Activated T-cell treated with anti-CD3 and anti-CD28 coated beads for 4 hours (primary cell): ENCODE measurements at regions not wholly inside any gene's neighbourhood (a gene's known extent, or its start where the extent isn't known, plus 50 kb on each side); places are given as distances from the start of the nearest gene placed in this dataset.

Experiments
- DNase-seq: peaks from one replicate; pipeline ENCODE4 v3.0.0-alpha.2; 2020

DNA sequence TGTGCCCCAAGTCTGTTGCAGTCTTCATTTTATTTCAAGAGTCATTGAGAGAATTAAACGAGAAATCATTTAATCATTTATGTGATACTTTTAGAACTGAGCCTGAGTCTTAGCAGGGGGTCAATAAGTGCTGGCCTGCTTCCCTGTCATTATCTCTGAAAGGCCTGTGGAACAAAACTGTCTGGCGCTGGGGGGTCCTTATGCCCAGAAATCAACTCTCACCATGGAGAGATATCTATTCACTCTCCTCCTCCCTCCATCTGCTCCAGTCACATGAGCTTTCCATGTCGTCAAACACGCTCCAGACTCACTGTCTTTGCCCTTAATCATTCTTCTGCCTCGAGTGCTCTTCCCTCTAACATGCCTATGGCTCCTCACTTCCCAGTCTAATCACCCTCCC lies 136.8 kb downstream of the ESM1 start:
- no peak for DNase-seq

DNA sequence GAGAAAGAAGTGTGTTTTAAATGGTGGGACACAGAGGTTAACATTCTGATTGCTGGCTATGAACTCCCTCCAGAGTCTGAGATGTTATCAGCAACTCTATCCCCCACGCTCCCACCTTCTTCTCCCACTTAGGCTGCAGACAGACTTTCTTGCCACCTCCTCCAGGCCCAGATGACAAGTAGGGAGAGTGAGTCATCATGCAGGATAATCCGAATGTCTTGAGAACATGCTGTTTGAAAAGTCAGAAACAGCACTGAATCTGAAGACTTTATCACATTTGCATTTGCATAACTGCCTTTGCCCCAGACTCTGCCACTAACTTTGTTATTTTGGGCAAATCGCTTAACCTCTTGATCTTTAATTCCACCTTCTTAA lies 139.8 kb downstream of the ESM1 start:
- DNase-seq: no peak

GRCh38 chr5:54844905-54845566 lies 140.4 kb downstream of the ESM1 start:
- no peak for DNase-seq

DNA sequence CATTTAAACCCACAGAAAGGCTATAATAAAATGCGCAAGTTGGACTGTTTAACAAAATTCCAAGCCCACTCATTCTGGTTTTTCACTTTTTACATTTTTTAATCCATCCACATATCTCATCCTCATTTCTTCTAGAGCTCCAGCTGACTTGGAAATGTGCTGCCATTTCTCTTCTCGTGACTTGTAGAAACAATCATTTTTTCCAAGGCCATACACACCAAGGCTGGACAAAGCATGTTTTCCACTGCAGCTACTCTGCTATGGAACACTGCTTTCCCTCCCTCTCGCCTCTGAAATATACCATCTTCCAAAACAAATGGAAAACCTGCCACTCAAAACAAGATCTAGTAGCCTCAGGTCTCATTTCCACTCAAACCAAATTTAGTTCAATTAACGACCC lies 141.1 kb downstream of the ESM1 start:
- no peak for DNase-seq

- no peak for DNase-seq
Measured at GRCh38 chr5:54841481-54841880, 143.9 kb downstream of the ESM1 start.

- no peak for DNase-seq
Measured at GRCh38 chr5:54838843-54839242, 146.6 kb downstream of the ESM1 start.

DNA sequence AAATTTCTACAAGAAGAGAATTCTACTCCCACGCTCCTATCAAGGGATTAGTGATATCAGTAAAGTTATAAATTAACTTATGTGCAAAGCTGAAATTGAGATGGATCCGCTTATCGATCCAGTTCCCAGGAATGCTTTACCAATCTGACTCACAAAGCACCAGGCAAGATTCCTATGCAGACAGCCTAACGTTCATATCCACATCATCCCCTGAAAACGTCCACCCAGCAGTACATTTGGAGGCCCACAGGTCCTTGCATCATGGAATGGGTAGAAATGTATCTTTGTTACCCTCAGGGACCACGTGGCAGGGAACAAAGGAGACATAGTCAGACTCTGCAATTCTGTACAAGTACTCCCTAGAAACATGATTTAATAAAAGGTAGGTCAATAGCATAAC lies 147.4 kb downstream of the ESM1 start:
- DNase-seq: no peak

- DNase-seq: no peak
Measured at GRCh38 chr5:54837093-54837492, 148.3 kb downstream of the ESM1 start.

DNA sequence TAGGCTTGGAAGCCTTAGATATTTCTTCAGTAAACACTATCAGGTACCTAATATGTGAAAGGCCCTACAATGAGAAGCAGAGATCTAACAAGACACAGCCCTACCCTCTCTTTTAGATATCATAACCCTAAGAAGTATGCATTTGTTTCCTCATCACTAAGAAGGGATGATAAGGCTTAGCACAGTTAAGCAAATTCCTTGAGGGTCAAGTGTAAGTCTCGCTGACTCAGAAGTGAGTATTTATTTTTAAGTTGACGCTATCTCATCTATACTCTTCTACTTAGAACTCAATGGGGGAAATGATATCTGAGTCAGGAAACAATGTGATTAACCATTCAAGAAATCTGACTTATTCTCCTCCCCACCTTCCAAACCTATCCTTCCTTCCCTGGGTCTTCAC lies 149.7 kb downstream of the ESM1 start:
- no peak for DNase-seq

- no peak for DNase-seq
Measured at GRCh38 chr5:54834121-54834842, 151.1 kb downstream of the ESM1 start.

GRCh38 chr5:54833590-54833989 lies 151.8 kb downstream of the ESM1 start:
- DNase-seq: no peak

- no peak for DNase-seq
Measured at GRCh38 chr5:54832858-54833257, 152.5 kb downstream of the ESM1 start.

DNA sequence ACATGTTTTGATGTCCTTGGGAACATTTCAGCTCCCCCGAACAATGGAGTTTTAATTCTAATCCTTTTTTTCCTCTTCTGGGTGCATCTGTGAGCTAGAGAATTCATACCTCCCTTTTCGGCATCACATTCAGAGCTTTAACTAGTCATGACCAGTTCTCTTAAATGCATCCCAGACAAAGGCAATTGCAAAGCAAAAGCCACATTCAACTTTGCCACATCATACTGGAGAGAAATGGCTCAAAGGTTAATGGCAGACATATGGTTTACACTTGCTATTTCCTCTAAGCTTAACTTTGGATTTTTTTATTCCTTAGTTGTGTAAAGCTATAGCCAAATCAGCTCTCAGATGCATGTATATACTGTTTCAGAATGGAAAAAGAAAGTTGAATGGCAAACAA lies 153.3 kb downstream of the ESM1 start:
- no peak for DNase-seq

- DNase-seq: no peak
Measured at GRCh38 chr5:54831233-54831632, 154.2 kb downstream of the ESM1 start.

DNA sequence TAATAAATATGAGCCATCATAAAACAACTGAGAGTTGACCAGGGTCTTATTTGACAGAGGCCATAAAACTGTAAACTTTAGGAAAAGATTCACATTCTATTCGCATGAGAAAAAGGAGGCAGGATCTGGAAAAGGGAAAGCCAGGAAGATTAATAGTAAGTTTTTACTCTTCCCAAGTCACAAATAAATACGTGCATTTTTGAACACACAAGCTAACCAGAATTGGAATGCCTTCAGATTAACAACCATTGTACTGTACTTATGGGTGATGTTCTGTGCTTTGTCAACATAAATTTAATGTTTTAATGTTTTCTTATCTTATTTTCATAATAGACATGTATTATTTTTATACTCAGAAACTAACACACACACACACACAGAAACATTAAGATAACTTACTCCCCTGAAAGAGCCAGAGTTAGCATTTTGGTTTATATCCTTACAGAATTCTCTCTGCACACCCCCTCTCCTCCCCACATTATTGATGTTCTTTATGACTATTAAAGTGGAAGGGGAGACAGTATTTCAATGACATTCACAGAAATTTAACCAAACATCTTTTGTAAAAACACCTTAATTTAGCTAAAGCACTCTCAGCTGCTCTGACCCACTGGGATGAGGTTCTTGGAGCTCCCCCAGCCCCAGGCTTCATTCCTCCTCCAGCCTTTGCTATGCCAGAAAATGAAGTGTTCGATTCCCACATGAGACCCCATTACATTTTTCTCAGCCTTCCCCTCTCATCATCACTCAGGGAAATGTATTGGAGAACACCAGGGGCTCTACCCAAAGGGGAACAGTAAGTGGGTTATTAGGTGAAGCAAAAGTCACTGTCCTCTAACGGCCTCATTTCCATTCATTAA lies 155.5 kb downstream of the ESM1 start:
- DNase-seq: no peak

DNA sequence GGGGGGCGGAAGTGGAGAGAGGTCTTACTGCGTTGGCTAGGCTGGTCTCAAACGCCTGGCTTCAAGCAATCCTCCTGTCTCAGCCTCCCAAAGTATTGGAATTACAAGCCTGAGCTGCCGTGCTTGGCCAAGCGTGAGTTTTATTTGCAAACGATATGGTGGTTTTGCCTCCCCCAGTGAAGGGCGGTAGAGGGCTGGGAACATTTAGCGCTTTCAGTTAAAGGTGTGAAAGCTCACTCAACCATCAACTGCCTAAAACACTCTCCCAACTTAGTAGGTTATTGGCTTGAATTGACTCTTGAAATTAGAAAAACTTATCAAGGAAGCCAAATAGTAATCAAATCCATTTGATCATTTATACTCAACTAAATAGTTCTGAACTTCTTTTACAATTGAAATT lies 156.3 kb downstream of the ESM1 start:
- no peak for DNase-seq

- DNase-seq: no peak
Measured at GRCh38 chr5:54828151-54828550, 157.2 kb downstream of the ESM1 start.

DNA sequence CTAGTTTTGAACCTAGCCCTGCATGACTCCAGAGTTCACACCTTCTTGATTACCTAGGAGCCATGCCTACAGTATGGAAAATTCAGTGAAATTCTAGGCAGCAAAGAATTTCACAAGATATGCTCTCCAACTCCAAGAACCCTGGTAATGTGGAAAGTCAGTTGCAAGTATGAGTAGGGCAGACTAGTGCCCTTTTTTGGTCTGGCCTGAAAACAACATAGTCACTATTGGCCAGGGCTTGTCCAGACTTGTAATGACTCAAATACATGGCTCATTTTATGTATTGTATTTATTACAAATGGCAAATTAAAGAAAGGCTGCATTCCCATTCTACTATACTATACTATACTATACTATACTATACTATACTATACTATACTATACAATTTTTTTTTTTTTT lies 160.4 kb downstream of the ESM1 start:
- no peak for DNase-seq

GRCh38 chr5:54823006-54823405 lies 162.4 kb downstream of the ESM1 start:
- no peak for DNase-seq

DNA sequence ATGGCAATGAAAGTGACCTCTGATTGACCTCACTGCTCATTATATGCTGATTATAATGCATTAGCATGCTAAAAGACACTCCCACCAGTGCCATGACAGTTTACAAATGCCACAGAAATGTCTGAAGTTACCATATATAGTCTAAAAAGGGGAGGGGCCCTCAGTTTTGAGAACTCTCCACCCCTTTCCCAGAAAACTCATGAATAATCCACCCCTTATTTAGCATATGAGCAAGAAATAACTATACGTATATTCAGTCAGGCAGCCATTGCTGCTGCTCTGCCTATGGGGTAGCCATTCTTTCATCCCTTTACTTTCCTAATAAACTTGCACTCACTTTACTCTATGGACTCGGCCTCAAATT lies 163.1 kb downstream of the ESM1 start:
- no peak for DNase-seq

DNA sequence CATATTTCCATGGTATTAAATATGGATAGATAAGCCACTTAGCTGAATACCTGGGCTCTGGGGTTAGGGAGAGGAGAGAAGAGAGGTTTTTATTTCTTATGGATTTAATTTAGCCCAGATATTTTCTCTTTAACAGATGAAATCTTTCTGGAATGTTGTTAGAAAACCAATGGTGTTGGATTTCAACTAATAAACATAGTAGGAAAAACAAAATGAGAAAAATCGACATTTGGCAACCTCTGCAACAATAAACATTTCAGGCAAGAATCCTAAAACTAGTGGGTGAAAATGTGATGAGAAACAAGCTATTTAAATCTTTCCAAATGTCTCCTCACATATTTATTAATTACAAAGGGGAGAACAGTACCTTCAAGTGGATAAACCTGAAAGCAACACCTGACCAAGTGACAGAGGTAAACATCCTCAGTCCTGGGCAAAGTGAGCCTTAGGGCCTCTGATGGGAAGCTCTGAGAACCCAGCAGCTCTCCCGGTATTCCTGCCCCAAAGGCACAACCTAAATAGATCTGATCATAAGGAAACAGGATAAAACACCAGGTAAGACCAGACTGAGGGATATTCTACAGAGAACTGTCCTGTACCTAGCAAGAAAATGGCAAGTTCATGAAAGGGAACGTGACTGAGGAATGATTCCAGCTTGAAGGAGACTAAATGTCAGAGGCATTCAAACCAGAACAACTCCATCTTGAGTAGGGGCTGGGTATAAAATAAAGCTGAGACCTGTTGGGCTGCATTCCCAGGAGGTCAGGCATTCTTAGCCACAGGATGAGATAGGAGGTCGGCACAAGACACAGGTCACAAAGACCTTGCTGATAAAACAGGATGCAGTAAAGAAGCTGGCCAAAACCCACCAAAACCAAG lies 163.7 kb downstream of the ESM1 start:
- DNase-seq: no peak

- DNase-seq: no peak
Measured at GRCh38 chr5:54820346-54821134, 164.9 kb downstream of the ESM1 start.
